Muscle layer of colon (tissue), 2 donors: ENCODE measurements at regions not wholly inside any gene's neighbourhood (a gene's known extent, or its start where the extent isn't known, plus 50 kb on each side); places are given as distances from the start of the nearest gene placed in this dataset.
"Not testable (repeated sequence)": the region's sequence is repeated elsewhere in the genome, so short reads cannot be mapped to it uniquely, and the experiment has no call there.

Experiments used
- H3K27ac ChIP-seq: one replicate; pipeline ENCODE4 v1.7.0; 2013; ENCODE audit warnings: low read depth, mild to moderate bottlenecking, low read length, moderate library complexity
- H3K27me3 ChIP-seq, 2 donors: one replicate each; pipeline ENCODE4 v1.7.0; 2013; ENCODE audit warnings: low read length in 2 of 2, mild to moderate bottlenecking in 2 of 2; ENCODE audit not compliant: insufficient read depth in 2 of 2, control insufficient read depth in 1 of 2
- H3K36me3 ChIP-seq: one replicate; pipeline ENCODE4 v1.7.0; 2013; ENCODE audit warnings: mild to moderate bottlenecking, low read length; ENCODE audit not compliant: insufficient read depth
- H3K4me1 ChIP-seq: one replicate; pipeline ENCODE4 v1.7.0; 2013; ENCODE audit warnings: mild to moderate bottlenecking, low read length; ENCODE audit not compliant: insufficient read depth
- H3K4me3 ChIP-seq, 2 donors: one replicate each; pipeline ENCODE4 v1.7.0; 2013; ENCODE audit warnings: low read length in 2 of 2, low read depth in 1 of 2, mild to moderate bottlenecking in 1 of 2, moderate library complexity in 1 of 2
- H3K9ac ChIP-seq: one replicate; pipeline ENCODE4 v1.7.0; 2013; ENCODE audit warnings: low read length
- H3K9me3 ChIP-seq: one replicate; pipeline ENCODE4 v1.7.0; 2013; ENCODE audit warnings: mild to moderate bottlenecking, low read length
- donor health status: abdominal sarcoma.
- donor health status: Adenocarcinoma of cecum.

DNA sequence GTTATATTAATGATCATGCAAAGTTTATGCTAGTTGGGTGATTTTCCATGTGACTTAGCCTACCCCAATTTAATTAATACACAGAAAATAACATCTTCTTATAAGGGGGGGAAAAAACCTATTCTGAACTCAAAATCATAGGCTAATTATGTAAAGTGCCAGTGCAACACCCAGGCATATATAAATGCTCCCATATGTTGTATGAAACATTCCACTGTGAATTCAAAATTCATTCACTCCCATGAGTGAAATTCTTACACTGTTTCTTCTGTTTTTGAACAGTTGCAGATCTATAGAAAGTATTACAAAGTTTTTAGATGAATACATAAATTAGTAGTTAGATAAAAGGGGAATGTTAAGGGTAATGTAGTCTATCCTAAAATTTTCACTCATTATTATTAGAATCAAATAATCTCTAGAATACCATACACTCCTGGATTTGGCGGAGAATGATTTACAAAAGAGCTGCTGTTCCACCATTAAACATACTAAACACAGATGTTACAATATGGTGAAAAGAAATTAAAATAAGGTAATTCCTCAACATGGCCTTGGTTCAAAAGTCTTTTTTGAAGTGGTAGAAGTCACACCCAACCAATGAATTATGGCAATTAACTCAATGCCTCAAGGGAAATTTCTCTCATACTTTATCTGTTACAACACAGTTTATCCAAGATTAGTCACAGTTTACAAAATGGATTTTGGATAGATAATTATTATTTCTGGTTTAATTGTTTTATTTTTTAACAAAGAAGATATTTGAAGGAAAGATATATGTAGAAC, 454.1 kb upstream of the FLRT2 start:
- Histone ChIP-seq H3K36me3 (no peaks in the 10 kb centered on the region), H3K27ac (no peak overlapping the region), H3K9me3 (no peaks in the 10 kb centered on the region), H3K27me3 (no peaks in the 10 kb centered on the region), H3K9ac (no peak overlapping the region), H3K4me3 (no peak overlapping the region), H3K4me1 (no peaks in the 10 kb centered on the region)

DNA sequence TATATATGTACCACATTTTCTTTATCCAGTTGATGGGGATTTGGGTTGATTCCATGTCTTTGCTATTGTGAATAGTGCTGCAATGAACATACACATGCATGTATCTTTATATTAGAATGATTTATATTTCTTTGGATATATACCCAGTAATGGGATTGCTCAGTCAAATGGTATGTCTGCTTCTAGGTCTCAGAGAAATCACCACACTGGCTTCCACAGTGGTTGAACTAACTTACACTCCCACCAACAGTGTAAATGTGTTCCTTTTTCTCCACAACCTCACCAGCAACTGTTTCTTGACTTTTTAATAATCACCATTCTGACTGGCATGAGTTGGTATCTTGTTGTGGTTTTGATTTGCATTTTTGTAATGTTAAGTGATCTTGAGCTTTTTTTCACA, 452.2 kb upstream of the FLRT2 start:
- not testable (repeated sequence) for H3K4me1 ChIP-seq, H3K36me3 ChIP-seq, H3K9me3 ChIP-seq, H3K9ac ChIP-seq, H3K27me3 ChIP-seq, H3K27ac ChIP-seq, H3K4me3 ChIP-seq

DNA sequence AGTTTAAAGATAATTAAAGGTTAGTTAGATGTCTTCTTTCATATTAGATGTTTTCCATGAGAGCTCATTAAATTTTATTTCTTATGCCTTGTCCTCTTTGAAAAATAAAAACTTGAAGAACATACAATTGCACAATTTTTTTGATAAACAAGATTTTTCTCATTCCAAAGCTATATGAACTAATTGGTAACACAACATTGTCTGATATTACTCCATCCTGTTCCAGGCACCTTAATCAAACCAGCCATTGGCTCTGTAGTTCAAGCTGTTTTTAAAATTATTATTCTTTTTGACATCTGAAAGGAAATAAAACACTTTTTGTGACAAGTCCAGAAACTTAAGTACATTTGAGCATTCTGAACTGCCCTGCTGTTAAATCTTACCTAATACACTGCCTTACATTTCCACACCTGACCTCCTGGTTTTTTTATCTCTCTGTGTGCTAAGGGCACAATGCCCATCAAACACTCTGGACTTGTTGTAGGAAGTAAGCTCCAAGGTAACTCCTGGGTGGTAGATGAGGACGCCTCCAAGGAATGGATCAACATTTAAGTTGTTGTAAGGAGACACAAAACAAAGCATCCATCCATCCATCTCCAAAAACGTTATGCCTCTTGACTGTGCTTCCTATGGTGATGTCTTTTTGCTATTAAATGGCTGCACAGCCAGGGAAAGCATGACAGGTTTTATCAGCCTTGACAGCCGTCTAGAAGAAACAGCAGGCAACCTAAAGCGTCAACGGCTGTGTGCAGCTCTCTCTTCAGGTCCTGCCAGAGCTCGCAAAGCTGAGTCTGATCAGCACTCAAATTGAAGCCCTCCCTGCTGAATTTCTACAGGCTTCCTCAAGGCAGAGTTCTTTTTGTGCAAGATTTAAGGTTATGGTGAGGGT, 449.9 kb upstream of the FLRT2 start:
- Histone ChIP-seq H3K9ac (no peak overlapping the region), H3K27me3 (no peaks in the 10 kb centered on the region)

DNA sequence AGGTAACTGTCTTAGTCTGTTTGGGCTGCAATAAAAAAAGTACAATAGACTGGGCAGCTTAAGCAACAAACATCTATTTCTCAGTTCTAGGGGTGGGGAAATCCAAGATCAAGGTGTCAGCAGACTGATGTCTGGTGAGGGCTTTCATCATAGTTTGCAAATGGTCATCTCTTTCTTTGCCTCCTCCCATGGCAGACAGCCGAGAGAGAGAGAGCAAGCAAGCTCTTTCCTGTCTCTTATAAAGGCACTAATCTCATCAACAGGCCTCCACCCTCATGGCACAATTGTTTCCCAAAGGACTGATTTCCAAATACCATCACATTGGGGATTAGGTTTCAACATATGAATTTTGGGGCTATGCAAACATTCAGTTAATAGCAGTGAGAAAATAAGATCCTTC, 445.6 kb upstream of the FLRT2 start:
- Histone ChIP-seq H3K27me3 (no peaks in the 10 kb centered on the region), H3K4me1 (no peaks in the 10 kb centered on the region), H3K27ac (no peak overlapping the region), H3K9me3 (no peaks in the 10 kb centered on the region), H3K36me3 (no peaks in the 10 kb centered on the region), H3K4me3 (no peak overlapping the region), H3K9ac (no peak overlapping the region)

More for the DNA sequence above, 449.9 kb upstream of the FLRT2 start:
- Histone ChIP-seq H3K27ac (no peak overlapping the region), H3K9me3 (no peaks in the 10 kb centered on the region), H3K36me3 (no peaks in the 10 kb centered on the region), H3K4me1 (no peaks in the 10 kb centered on the region), H3K4me3 (no peak overlapping the region)

DNA sequence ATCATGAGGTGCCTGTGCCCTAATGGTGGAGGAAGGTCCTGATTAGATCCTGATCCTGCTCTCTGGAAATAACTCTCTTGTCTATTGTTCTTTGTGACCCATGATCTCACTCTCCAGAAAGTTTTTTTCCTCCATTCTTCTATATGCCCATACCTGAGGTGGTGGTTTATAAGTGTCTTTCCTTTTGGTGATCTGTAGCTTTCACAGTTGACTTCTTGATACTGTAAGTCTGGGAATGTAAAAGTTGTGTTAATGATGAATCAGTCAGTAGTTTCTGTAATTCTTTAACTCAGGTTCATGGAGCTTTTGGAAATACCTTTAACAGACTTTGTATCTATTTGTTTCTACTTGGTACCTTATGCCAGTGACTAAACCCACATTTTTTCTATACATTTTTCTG, 444.0 kb upstream of the FLRT2 start:
- Histone ChIP-seq H3K4me3 (no peak overlapping the region), H3K27me3 (no peaks in the 10 kb centered on the region), H3K9ac (no peak overlapping the region), H3K9me3 (no peaks in the 10 kb centered on the region), H3K4me1 (no peaks in the 10 kb centered on the region), H3K27ac (no peak overlapping the region), H3K36me3 (no peaks in the 10 kb centered on the region)

DNA sequence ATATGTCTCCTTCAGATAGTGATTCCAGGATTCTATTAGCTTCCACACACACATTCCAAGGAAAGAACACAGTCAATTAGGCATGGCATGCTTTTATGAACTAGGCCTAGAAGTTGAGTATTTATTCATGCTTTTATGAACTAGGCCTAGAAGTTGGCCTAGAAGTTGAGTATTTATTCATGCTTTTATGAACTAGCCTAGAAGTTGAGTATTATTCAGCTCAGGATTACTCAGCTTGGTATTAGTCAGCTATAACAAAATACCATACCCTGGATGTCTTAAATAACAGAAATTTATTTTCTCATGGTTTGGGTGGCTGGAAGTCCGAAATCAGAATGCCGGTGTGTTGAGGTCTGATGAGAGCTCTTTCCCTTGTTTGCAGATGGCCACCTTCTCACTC, 442.7 kb upstream of the FLRT2 start:
- Histone ChIP-seq H3K4me3 (no peak overlapping the region), H3K9me3 (no peaks in the 10 kb centered on the region), H3K4me1 (no peaks in the 10 kb centered on the region), H3K27ac (no peak overlapping the region), H3K36me3 (no peaks in the 10 kb centered on the region), H3K9ac (no peak overlapping the region), H3K27me3 (no peaks in the 10 kb centered on the region)

DNA sequence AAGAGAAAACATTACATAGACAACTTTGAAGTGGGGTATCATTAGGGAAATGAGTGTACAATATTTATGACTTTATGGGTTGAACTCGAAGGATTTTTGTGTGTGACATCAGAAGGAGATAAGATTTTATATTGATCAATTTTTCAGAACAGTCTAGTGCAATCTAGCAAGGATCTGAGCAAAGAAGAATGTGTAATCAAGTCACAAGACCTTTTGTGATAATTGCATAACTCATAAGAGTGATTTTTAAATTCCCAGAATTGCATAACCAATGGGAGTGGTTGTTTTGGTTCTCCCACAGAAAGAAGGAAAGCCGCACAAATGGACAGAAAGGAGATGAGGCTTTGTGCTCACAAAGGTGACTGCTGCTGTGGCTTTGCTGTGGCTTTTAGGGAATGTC, 441.8 kb upstream of the FLRT2 start:
- Histone ChIP-seq H3K27ac (no peak overlapping the region), H3K4me1 (no peaks in the 10 kb centered on the region), H3K27me3 (no peaks in the 10 kb centered on the region), H3K36me3 (no peaks in the 10 kb centered on the region), H3K9me3 (no peaks in the 10 kb centered on the region), H3K9ac (no peak overlapping the region), H3K4me3 (no peak overlapping the region)

DNA sequence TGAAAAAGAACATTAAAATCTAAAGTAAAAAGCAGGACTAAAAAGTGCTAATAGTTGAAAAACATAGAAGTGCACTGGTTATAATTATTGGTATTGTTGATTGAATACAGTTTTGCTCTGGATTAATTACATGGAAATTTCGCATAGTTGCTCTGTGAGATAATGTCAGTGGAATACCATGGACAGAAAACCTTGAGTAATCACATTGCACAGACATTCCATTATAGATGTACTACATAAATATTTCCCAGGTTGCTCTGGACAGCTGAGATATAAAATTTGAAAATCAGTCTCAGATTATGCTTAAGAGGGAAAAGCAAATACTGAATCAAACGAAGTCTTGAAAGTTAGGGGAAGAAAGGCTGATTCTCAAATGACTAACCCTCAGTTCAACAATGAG, 439.3 kb upstream of the FLRT2 start:
- no peaks in the 10 kb centered on the region for H3K4me1 ChIP-seq
- no peaks in the 10 kb centered on the region for H3K9me3 ChIP-seq
- no peaks in the 10 kb centered on the region for H3K27me3 ChIP-seq

DNA sequence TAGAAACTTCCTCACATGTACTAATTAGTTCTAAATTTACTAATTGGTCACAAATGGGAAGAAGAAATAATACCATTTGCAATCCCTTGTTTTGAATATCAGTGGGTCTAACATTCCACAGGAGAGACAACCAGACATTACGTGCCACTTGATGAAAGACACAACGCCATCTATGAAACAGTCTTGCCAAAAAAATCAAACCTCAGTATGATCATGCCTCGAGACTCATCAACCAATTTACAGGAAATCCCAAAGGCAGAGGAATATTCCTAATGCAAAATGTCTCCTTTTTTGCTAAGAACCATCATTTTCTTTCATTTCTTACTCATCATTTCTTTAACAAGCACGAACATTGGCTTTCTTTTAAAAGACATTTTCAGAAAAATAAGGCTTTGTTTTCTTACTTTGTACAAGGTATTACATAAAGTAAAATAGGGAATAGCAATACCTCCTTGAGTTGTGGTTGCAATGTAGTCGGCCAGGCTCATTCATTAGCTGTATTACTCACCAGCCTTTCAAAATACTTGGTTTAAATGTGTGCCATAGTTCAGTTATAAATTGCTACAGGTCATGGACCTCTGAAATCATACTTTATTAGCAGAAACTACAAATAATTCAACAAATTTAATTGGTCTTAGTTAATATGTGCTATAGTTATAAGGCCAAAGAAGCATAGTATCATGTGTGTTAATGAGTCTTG, 436.2 kb upstream of the FLRT2 start:
- Histone ChIP-seq H3K27me3 (no peaks in the 10 kb centered on the region), H3K9me3 (no peaks in the 10 kb centered on the region), H3K4me3 (no peak overlapping the region), H3K4me1 (no peaks in the 10 kb centered on the region), H3K27ac (no peak overlapping the region), H3K9ac (no peak overlapping the region), H3K36me3 (no peaks in the 10 kb centered on the region)

More for the DNA sequence above, 439.3 kb upstream of the FLRT2 start:
- H3K36me3 ChIP-seq = no peaks in the 10 kb centered on the region
- H3K9ac ChIP-seq = no peak overlapping the region
- H3K27ac ChIP-seq = no peak overlapping the region
- no peak overlapping the region for H3K4me3 ChIP-seq

DNA sequence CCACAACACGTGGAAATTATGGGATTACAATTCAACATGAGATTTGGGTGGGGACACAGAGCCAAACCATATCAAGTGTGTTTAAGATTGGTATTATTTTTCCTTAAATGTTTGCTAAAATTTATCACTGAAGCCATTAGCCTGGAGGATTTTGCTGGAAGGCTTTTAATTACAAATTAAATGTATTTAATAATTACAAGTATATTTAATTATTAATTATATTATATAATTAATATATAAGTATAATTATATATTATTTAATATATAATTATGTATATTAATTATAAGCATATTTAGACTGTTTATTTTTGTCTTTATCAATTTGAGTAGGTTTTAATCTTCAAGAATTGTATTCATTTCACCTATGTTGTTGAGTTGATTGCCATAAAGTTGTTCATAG, 427.4 kb upstream of the FLRT2 start:
- H3K4me1 ChIP-seq = no peaks in the 10 kb centered on the region
- no peaks in the 10 kb centered on the region for H3K36me3 ChIP-seq
- no peaks in the 10 kb centered on the region for H3K27me3 ChIP-seq
- H3K9ac ChIP-seq = no peak overlapping the region
- no peaks in the 10 kb centered on the region for H3K9me3 ChIP-seq
- no peak overlapping the region for H3K4me3 ChIP-seq
- no peak overlapping the region for H3K27ac ChIP-seq

DNA sequence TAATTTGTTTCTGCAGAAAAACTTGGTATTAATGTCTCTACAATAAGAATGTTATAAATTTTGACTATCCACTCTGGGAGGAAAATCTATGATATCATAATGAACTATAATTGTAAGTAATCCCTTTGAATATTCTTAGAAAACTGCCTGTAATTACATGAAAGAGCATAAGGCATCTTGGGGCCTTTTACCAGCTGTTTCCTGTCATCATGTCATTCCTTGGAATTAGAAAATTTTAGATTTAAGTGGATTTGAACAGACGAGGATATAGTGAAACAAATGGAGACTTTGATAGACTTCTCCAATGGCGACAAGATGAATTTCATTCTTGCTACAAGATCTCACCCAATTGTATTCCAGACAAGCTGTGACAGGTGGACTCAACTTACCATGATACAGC, 423.4 kb upstream of the FLRT2 start:
- Histone ChIP-seq H3K27me3 (no peaks in the 10 kb centered on the region), H3K9ac (no peak overlapping the region), H3K9me3 (no peaks in the 10 kb centered on the region), H3K36me3 (no peaks in the 10 kb centered on the region), H3K4me1 (no peaks in the 10 kb centered on the region), H3K4me3 (no peak overlapping the region), H3K27ac (no peak overlapping the region)
